EL (cell line): ENCODE measurements at regions not wholly inside any gene's neighbourhood (a gene's known extent, or its start where the extent isn't known, plus 50 kb on each side); places are given as distances from the start of the nearest gene placed in this dataset.
"Not testable (repeated sequence)": the region's sequence is repeated elsewhere in the genome, so short reads cannot be mapped to it uniquely, and the experiment has no call there.

Source experiments
- DNase-seq: peaks from one replicate; pipeline ENCODE4 v3.0.0-alpha.2; 2016

- peak; percentile 59 for DNase-seq
Measured at GRCh38 chrX:7514871-7515599, 327.9 kb upstream of the VCX start.

DNA sequence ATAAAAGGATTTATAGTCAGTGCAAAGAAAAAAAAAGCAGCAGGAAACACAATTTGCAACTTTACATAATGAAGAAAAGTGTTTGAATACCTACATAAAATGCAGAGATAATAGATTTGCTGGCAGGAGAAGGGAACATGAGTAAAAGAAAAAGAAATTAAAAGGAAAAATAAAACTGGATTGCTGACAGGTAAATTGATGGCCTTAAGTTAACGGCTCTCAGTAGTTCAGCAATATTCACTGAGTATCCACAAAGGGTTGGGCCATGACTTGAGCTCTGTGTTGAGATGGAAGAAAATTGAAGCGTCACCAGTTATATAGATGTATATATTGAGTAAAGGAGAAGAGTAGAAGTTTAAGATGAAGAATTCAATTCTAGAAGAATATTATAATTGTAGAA, 330.1 kb upstream of the VCX start:
- DNase-seq: no peak

DNA sequence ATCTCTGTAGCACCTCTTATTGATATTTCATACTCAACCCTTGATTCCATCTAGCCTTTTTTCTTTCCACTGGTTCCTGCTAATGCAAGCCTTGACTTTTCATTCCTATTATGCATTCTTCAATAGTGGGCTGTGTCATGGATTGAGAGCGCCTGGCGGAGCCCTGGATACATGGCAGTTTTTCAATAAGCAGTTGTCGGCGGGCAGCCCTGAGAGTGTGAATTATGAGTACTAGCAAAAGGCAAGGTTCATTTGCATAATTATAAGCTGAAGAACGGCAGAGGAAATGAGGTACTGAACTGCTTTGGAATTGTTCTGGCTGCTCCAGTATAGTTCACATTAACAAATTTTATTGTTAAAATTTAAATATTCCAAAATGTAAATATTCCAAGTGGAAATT, 339.7 kb upstream of the VCX start:
- DNase-seq: no peak

- DNase-seq: no peak
Measured at GRCh38 chrX:7500386-7500785, 342.6 kb upstream of the VCX start.

GRCh38 chrX:7486505-7486904, 338.6 kb upstream of the PUDP start:
- DNase-seq: no peak

GRCh38 chrX:7485061-7485460, 337.1 kb upstream of the PUDP start:
- no peak for DNase-seq

DNA sequence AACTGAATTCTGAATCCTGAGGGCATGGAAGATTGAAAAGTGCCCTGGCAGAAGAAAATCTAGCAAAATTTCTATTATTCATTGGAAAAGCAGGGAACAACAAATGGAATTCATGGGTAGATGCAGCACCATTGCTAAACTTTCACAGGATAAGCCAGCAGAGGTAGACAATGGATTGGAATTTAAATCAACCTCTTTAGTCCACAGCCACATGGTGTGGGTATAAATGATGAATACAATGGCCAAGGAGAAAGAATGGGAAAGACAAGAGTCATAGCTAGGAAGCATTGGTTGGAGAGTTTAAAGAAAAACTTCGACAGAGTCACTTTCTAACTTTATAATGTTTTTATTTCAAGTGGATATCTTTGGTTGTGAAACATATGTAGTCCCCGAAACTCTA, 332.8 kb upstream of the PUDP start:
- DNase-seq: no peak

GRCh38 chrX:7462110-7462509, 314.2 kb upstream of the PUDP start:
- no peak for DNase-seq

DNA sequence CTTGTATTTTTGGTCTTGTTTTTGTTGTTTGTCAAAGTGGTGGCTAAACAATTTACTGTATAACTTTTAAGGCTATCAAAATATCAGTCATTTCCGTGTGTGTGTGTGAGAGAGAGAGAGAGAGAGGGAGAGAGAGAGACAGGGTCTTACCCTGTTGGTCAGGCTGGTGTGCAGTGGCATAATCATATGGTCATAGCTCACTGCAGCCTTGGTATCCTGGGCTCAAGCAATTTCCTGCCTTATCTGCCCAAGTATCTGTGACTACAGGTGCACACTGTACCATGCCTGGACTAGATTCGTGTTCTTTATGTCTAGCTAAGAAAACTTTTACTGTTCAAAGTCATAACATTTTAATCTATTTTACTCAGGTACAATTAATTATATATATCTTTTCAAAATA, 313.1 kb upstream of the PUDP start:
- not testable (repeated sequence) for DNase-seq

GRCh38 chrX:7447801-7448499, 300.0 kb upstream of the PUDP start:
- DNase-seq: no peak

- DNase-seq: peak; percentile 2
Measured at GRCh38 chrX:7446815-7447214, 298.9 kb upstream of the PUDP start.

GRCh38 chrX:7444967-7445366, 297.0 kb upstream of the PUDP start:
- peak; percentile 0 for DNase-seq

DNA sequence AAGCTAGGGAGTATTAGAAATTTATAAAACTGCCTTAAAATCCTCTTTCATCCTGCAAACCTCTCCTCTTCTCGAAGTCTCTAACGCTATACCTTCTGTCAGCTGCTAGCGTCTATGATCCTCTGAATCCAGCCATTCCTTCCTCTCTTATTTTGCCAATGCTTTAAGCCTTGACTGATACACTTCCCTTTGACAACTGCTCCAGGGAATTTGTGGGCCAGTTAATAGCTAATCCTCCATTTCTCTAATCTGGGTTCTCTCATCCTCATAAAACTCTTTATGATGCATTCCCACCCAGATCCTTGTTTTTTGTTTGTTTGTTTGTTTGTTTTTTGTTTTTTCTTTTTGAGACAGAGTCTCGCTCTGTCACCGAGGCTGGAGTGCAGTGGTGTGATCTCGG, 293.6 kb upstream of the PUDP start:
- DNase-seq: no peak

- DNase-seq: no peak
Measured at GRCh38 chrX:7435822-7436221, 287.9 kb upstream of the PUDP start.

DNA sequence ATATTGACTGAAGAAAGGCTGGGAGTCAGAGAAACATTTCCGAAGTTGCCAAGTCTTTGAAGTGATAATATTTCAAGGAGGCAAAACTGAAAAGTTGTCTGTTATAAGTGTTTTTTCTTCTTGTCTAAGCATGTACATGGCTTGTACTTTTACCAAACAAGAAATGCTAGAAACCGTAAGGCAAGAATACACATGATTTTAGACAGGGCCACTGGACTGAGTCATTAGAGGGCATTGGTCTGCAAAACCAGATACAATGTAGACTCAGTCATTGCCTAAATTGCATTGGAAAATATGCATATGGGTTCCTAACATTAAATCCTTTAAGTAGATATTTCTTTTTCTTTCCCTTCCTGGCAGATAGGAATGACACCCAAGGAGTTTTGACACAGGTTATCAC, 284.9 kb upstream of the PUDP start:
- DNase-seq: no peak

GRCh38 chrX:7420717-7421116, 272.8 kb upstream of the PUDP start:
- DNase-seq: no peak

- DNase-seq: no peak
Measured at GRCh38 chrX:7414753-7415152, 266.8 kb upstream of the PUDP start.

GRCh38 chrX:7412840-7413239, 264.9 kb upstream of the PUDP start:
- DNase-seq: no peak

- no peak for DNase-seq
Measured at GRCh38 chrX:7409866-7410265, 261.9 kb upstream of the PUDP start.

- DNase-seq: no peak
Measured at GRCh38 chrX:7399373-7399772, 251.4 kb upstream of the PUDP start.

DNA sequence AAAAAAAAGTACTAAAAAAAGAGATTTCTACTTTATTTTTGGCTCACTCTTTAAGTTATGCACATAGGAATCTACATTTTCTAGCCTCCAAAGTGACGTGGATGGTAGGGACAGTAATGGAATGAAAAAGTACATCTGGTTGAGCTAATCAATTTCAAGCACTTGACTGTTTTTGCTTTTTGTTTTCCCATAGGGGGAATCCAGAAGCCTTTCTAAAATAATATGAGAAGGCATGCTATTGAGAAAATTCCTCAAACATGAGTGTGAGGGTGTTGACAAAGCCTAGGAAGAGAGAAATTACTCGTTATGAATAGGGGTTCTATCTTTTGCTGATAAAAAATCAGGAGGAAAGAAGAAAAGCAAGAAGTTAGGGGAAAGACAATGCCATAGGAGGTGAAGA, 242.5 kb upstream of the PUDP start:
- peak; percentile 6 for DNase-seq

GRCh38 chrX:7389576-7389975, 241.6 kb upstream of the PUDP start:
- DNase-seq: no peak

DNA sequence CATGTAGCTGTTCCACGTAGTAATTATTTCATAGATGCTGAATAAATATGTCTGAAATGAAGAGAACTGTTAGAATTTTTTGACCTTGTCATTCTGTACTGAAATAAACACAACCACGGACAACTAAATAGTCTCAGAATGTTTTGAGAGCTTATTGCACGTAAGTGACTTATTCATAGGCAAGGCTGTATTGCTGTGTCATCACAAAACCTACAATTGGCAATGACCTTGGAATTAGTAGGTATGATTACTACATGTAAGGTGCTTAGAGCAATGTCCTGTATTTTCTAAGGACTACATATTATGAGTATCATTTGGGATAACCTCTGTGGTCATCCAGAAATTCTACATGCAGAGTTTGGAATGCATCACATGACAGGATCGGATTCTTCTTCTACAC, 237.2 kb upstream of the PUDP start:
- DNase-seq: no peak

- no peak for DNase-seq
Measured at GRCh38 chrX:7378406-7378805, 230.5 kb upstream of the PUDP start.
